ENCODE measurements at regions not wholly inside any gene's neighbourhood (a gene's known extent, or its start where the extent isn't known, plus 50 kb on each side); places are given as distances from the start of the nearest gene placed in this dataset.

GRCh38 chr6:25002326-25003091 is 66.7 kb upstream of the RIPOR2 start:
- no peaks in the 10 kb centered on the region for H3K36me3 ChIP-seq (ENCODE audit: control insufficient read depth, insufficient read depth, low read length)
- H3K4me3 ChIP-seq (ENCODE audit: extremely low read depth, insufficient read depth, low read length, poor library complexity, severe bottlenecking): no peak overlapping the region
- H3K4me1 ChIP-seq (ENCODE audit: control insufficient read depth, insufficient read depth, low read length, poor library complexity, severe bottlenecking): peaks cover 8% of the 10 kb centered on the region
- H3K27ac ChIP-seq (ENCODE audit: low read depth, low read length, severe bottlenecking): no peak overlapping the region
- no peaks in the 10 kb centered on the region for H3K9me3 ChIP-seq (ENCODE audit: control insufficient read depth, low read length)
- WGBS, 2 experiments (ENCODE audit: insufficient coverage in 2 of 2): 84 to 87% methylated on average over 8 to 9 of the region's 11 CpGs

GRCh38 chr6:25004357-25004756 is 68.6 kb upstream of the RIPOR2 start:
- Histone ChIP-seq H3K4me3 (ENCODE audit: extremely low read depth, insufficient read depth, low read length, poor library complexity, severe bottlenecking) (no peak overlapping the region), H3K36me3 (ENCODE audit: control insufficient read depth, insufficient read depth, low read length) (no peaks in the 10 kb centered on the region), H3K27ac (ENCODE audit: low read depth, low read length, severe bottlenecking) (no peak overlapping the region), H3K4me1 (ENCODE audit: control insufficient read depth, insufficient read depth, low read length, poor library complexity, severe bottlenecking) (peaks cover 8% of the 10 kb centered on the region), H3K9me3 (ENCODE audit: control insufficient read depth, low read length) (no peaks in the 10 kb centered on the region)
- WGBS, 2 experiments (ENCODE audit: insufficient coverage in 2 of 2): 73 to 85% methylated on average over 2 of the region's 2 CpGs

- Histone ChIP-seq H3K4me1 (ENCODE audit: control insufficient read depth, insufficient read depth, low read length, poor library complexity, severe bottlenecking) (peaks cover 8% of the 10 kb centered on the region), H3K36me3 (ENCODE audit: control insufficient read depth, insufficient read depth, low read length) (no peaks in the 10 kb centered on the region), H3K4me3 (ENCODE audit: extremely low read depth, insufficient read depth, low read length, poor library complexity, severe bottlenecking) (no peak overlapping the region), H3K9me3 (ENCODE audit: control insufficient read depth, low read length) (no peaks in the 10 kb centered on the region), H3K27ac (ENCODE audit: low read depth, low read length, severe bottlenecking) (no peak overlapping the region)
- 83 to 85% methylated on average over 3 of the region's 4 CpGs for WGBS, 2 experiments (ENCODE audit: insufficient coverage in 2 of 2)
These were observed 69.2 kb upstream of the RIPOR2 start for GRCh38 chr6:25005010-25005409.

- Histone ChIP-seq H3K4me1 (ENCODE audit: control insufficient read depth, insufficient read depth, low read length, poor library complexity, severe bottlenecking) (peaks cover 10% of the 10 kb centered on the region), H3K4me3 (ENCODE audit: extremely low read depth, insufficient read depth, low read length, poor library complexity, severe bottlenecking) (no peak overlapping the region), H3K36me3 (ENCODE audit: control insufficient read depth, insufficient read depth, low read length) (no peaks in the 10 kb centered on the region), H3K9me3 (ENCODE audit: control insufficient read depth, low read length) (no peaks in the 10 kb centered on the region), H3K27ac (ENCODE audit: low read depth, low read length, severe bottlenecking) (peak overlapping the region; percentile 83)
- 100% methylated on average over 1 of the region's 1 CpG for WGBS, 2 experiments (ENCODE audit: insufficient coverage in 2 of 2)
These were observed 70.3 kb upstream of the RIPOR2 start for GRCh38 chr6:25006075-25006474.

- WGBS, 2 experiments (ENCODE audit: insufficient coverage in 2 of 2): 38% methylated on average over 2 of the region's 3 CpGs; no CpG with 5 or more reads in 1 of the 2 experiments
- Histone ChIP-seq H3K4me3 (ENCODE audit: extremely low read depth, insufficient read depth, low read length, poor library complexity, severe bottlenecking) (no peak overlapping the region), H3K9me3 (ENCODE audit: control insufficient read depth, low read length) (no peaks in the 10 kb centered on the region), H3K36me3 (ENCODE audit: control insufficient read depth, insufficient read depth, low read length) (no peaks in the 10 kb centered on the region), H3K27ac (ENCODE audit: low read depth, low read length, severe bottlenecking) (peak overlapping the region; percentile 83), H3K4me1 (ENCODE audit: control insufficient read depth, insufficient read depth, low read length, poor library complexity, severe bottlenecking) (peaks cover 12% of the 10 kb centered on the region)
These were observed 70.8 kb upstream of the RIPOR2 start for GRCh38 chr6:25006565-25007001.

GRCh38 chr6:25007269-25007699 is 71.5 kb upstream of the RIPOR2 start:
- H3K4me3 ChIP-seq (ENCODE audit: extremely low read depth, insufficient read depth, low read length, poor library complexity, severe bottlenecking): no peak overlapping the region
- H3K9me3 ChIP-seq (ENCODE audit: control insufficient read depth, low read length): no peaks in the 10 kb centered on the region
- peak overlapping the region; percentile 83 for H3K27ac ChIP-seq (ENCODE audit: low read depth, low read length, severe bottlenecking)
- peaks cover 12% of the 10 kb centered on the region for H3K4me1 ChIP-seq (ENCODE audit: control insufficient read depth, insufficient read depth, low read length, poor library complexity, severe bottlenecking)
- no peaks in the 10 kb centered on the region for H3K36me3 ChIP-seq (ENCODE audit: control insufficient read depth, insufficient read depth, low read length)
- WGBS, 2 experiments (ENCODE audit: insufficient coverage in 2 of 2): 92 to 100% methylated on average over 1 of the region's 3 CpGs

- no peaks in the 10 kb centered on the region for H3K9me3 ChIP-seq (ENCODE audit: control insufficient read depth, low read length)
- no peaks in the 10 kb centered on the region for H3K36me3 ChIP-seq (ENCODE audit: control insufficient read depth, insufficient read depth, low read length)
- peaks cover 12% of the 10 kb centered on the region for H3K4me1 ChIP-seq (ENCODE audit: control insufficient read depth, insufficient read depth, low read length, poor library complexity, severe bottlenecking)
- H3K4me3 ChIP-seq (ENCODE audit: extremely low read depth, insufficient read depth, low read length, poor library complexity, severe bottlenecking): no peak overlapping the region
- H3K27ac ChIP-seq (ENCODE audit: low read depth, low read length, severe bottlenecking): no peak overlapping the region
- WGBS, 2 experiments (ENCODE audit: insufficient coverage in 2 of 2): 88 to 98% methylated on average over 4 of the region's 4 CpGs
These were observed 73.1 kb upstream of the RIPOR2 start for GRCh38 chr6:25008707-25009392.

- Histone ChIP-seq H3K4me1 (ENCODE audit: control insufficient read depth, insufficient read depth, low read length, poor library complexity, severe bottlenecking) (peaks cover 12% of the 10 kb centered on the region), H3K36me3 (ENCODE audit: control insufficient read depth, insufficient read depth, low read length) (no peaks in the 10 kb centered on the region)
- WGBS, 2 experiments (ENCODE audit: insufficient coverage in 2 of 2): 93 to 98% methylated on average over 2 to 4 of the region's 6 CpGs
These were observed 73.6 kb upstream of the RIPOR2 start for GRCh38 chr6:25009393-25009710.

GRCh38 chr6:25010176-25010575 is 74.4 kb upstream of the RIPOR2 start:
- Histone ChIP-seq H3K36me3 (ENCODE audit: control insufficient read depth, insufficient read depth, low read length) (no peaks in the 10 kb centered on the region), H3K9me3 (ENCODE audit: control insufficient read depth, low read length) (no peaks in the 10 kb centered on the region), H3K4me3 (ENCODE audit: extremely low read depth, insufficient read depth, low read length, poor library complexity, severe bottlenecking) (no peak overlapping the region), H3K27ac (ENCODE audit: low read depth, low read length, severe bottlenecking) (no peak overlapping the region), H3K4me1 (ENCODE audit: control insufficient read depth, insufficient read depth, low read length, poor library complexity, severe bottlenecking) (peaks cover 12% of the 10 kb centered on the region)
- WGBS, 2 experiments (ENCODE audit: insufficient coverage in 2 of 2): 75 to 91% methylated on average over 2 to 5 of the region's 6 CpGs

More at GRCh38 chr6:25009393-25009710, 73.6 kb upstream of the RIPOR2 start:
- no peak overlapping the region for H3K27ac ChIP-seq (ENCODE audit: low read depth, low read length, severe bottlenecking)
- H3K4me3 ChIP-seq (ENCODE audit: extremely low read depth, insufficient read depth, low read length, poor library complexity, severe bottlenecking): no peak overlapping the region
- no peaks in the 10 kb centered on the region for H3K9me3 ChIP-seq (ENCODE audit: control insufficient read depth, low read length)

GRCh38 chr6:25010902-25011625 is 75.3 kb upstream of the RIPOR2 start:
- no peaks in the 10 kb centered on the region for H3K36me3 ChIP-seq (ENCODE audit: control insufficient read depth, insufficient read depth, low read length)
- H3K4me1 ChIP-seq (ENCODE audit: control insufficient read depth, insufficient read depth, low read length, poor library complexity, severe bottlenecking): peaks cover 12% of the 10 kb centered on the region
- no peak overlapping the region for H3K27ac ChIP-seq (ENCODE audit: low read depth, low read length, severe bottlenecking)
- 92 to 100% methylated on average over 1 to 2 of the region's 3 CpGs for WGBS, 2 experiments (ENCODE audit: insufficient coverage in 2 of 2)
- no peaks in the 10 kb centered on the region for H3K9me3 ChIP-seq (ENCODE audit: control insufficient read depth, low read length)
- H3K4me3 ChIP-seq (ENCODE audit: extremely low read depth, insufficient read depth, low read length, poor library complexity, severe bottlenecking): no peak overlapping the region
